ENCODE measurements at regions not wholly inside any gene's neighbourhood (a gene's known extent, or its start where the extent isn't known, plus 50 kb on each side); places are given as distances from the start of the nearest gene placed in this dataset.

DNA sequence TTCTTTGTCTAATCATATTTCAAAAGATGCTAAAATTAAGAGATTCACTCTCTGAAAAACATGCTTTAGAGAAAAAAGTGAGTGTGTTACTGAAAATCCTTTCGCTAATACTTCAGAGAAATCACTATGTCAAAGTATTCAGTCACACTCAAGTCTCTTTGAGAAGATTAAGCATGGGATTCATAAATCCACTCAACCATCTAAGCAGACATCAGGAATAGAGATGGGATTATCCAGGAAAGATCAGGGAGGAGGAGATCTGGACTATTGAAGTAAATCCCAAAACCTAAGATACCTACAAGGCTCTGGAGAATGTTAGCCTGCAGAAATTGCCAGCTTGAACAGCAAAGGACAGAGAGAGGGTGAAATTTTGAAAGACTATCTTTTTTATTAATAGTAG, 317.2 kb upstream of the ACO1 start:
- ChIA-PET RAD21 (ENCODE audit: low non-redundant PET in 1 of 2, low total read pairs in 2 of 2, uncharacterized antibody in 2 of 2, unreplicated experiment in 2 of 2) (no interaction called here), CTCF (no interaction called here), POLR2A (no interaction called here)
- H2AFZ ChIP-seq (ENCODE audit: low read depth, low read length, poor library complexity, severe bottlenecking), result no peak overlapping the region
- H3K4me1 ChIP-seq (ENCODE audit: control insufficient read depth in 1 of 2, insufficient read depth in 2 of 2, low read length in 2 of 2), result no peaks in the 10 kb centered on the region
- no peak overlapping the region for H3K4me2 ChIP-seq (ENCODE audit: low read length)
- H3K9ac ChIP-seq (ENCODE audit: low read length), result no peak overlapping the region
- H3K9me3 ChIP-seq (ENCODE audit: control insufficient read depth in 1 of 2, insufficient read depth in 1 of 2, low read depth in 1 of 2, low read length in 2 of 2), result no peaks in the 10 kb centered on the region
- ATAC-seq (no peak), DNase-seq (ENCODE audit: low read depth, low spot score) (no peak)
- TF ChIP-seq FOSL1 (IDR thresholded peaks at IDR 0.05; ENCODE audit: low read depth), result no peak
- TF ChIP-seq ATF3 (IDR thresholded peaks at IDR 0.05), result no peak
- TF ChIP-seq, protein P1, sequence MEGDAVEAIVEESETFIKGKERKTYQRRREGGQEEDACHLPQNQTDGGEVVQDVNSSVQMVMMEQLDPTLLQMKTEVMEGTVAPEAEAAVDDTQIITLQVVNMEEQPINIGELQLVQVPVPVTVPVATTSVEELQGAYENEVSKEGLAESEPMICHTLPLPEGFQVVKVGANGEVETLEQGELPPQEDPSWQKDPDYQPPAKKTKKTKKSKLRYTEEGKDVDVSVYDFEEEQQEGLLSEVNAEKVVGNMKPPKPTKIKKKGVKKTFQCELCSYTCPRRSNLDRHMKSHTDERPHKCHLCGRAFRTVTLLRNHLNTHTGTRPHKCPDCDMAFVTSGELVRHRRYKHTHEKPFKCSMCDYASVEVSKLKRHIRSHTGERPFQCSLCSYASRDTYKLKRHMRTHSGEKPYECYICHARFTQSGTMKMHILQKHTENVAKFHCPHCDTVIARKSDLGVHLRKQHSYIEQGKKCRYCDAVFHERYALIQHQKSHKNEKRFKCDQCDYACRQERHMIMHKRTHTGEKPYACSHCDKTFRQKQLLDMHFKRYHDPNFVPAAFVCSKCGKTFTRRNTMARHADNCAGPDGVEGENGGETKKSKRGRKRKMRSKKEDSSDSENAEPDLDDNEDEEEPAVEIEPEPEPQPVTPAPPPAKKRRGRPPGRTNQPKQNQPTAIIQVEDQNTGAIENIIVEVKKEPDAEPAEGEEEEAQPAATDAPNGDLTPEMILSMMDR (IDR thresholded peaks at IDR 0.05 in 2 of 3, conservative IDR thresholded peaks at IDR 0.05 in 1 of 3; ENCODE audit: borderline replicate concordance in 1 of 3, insufficient read depth in 1 of 3, low read depth in 2 of 3, low read length in 2 of 3), result no peak
- TF ChIP-seq POLR2AphosphoS5 (IDR thresholded peaks at IDR 0.05; ENCODE audit: low read depth, low read length), result no peak
- no peak for TF ChIP-seq EZH2 (IDR thresholded peaks at IDR 0.05)
- TF ChIP-seq POLR2A (IDR thresholded peaks at IDR 0.05; ENCODE audit: borderline replicate concordance, extremely low read depth, insufficient read depth, insufficient read length), result no peak
- TF ChIP-seq TCF7L2 (IDR thresholded peaks at IDR 0.05; ENCODE audit: borderline replicate concordance, extremely low read depth, insufficient read depth, insufficient read length), result no peak
- no peak for TF ChIP-seq SIN3A (IDR thresholded peaks at IDR 0.05; ENCODE audit: low read depth)
- no peak for TF ChIP-seq JUND (IDR thresholded peaks at IDR 0.05)
- no peak for TF ChIP-seq EGR1 (IDR thresholded peaks at IDR 0.05; ENCODE audit: low read depth)
- no peak overlapping the region for H3K27ac ChIP-seq (ENCODE audit: low read depth, low read length)
- H3K36me3 ChIP-seq (ENCODE audit: control insufficient read depth in 1 of 2, insufficient read depth in 2 of 2, low read length in 2 of 2), result no peaks in the 10 kb centered on the region
- H3K27me3 ChIP-seq (ENCODE audit: insufficient read depth, low read length), result no peaks in the 10 kb centered on the region
- H4K20me1 ChIP-seq (ENCODE audit: insufficient read depth), result no peaks in the 10 kb centered on the region
- H3K79me2 ChIP-seq (ENCODE audit: insufficient read depth, low read length), result no peaks in the 10 kb centered on the region
- no peaks in the 10 kb centered on the region for H3K9me2 ChIP-seq (ENCODE audit: insufficient read depth)
- no TSS peak for BruUV-seq (replicated peaks)
- no peak overlapping the region for H3K4me3 ChIP-seq (replicated peaks in 1 of 2; ENCODE audit: low read depth in 1 of 2, low read length in 2 of 2)
- intact Hi-C loops (cut with micrococcal nuclease), result no loop called here
